ENCODE measurements at regions not wholly inside any gene's neighbourhood (a gene's known extent, or its start where the extent isn't known, plus 50 kb on each side); places are given as distances from the start of the nearest gene placed in this dataset.

GRCh38 chr14:38101679-38102078 is 106.0 kb upstream of the SSTR1 start:
- TF ChIP-seq CTCF (IDR thresholded peaks at IDR 0.05; ENCODE audit: insufficient read depth, low read depth, low read length) (no peak), EZH2 (IDR thresholded peaks at IDR 0.05; ENCODE audit: insufficient read depth, low read length) (no peak)

Measured in astrocyte (in vitro differentiated cells and primary cell).